HG03354 (cell line): ENCODE measurements at regions not wholly inside any gene's neighbourhood (a gene's known extent, or its start where the extent isn't known, plus 50 kb on each side); places are given as distances from the start of the nearest gene placed in this dataset.

Experiments used
- ATAC-seq: cut with Tn5 transposase; IDR thresholded peaks from one replicate; pipeline ENCODE4 v1.9.1; 2021; ENCODE audit warnings: mild to moderate bottlenecking; ENCODE audit not compliant: unreplicated experiment, poor library complexity, severe bottlenecking

DNA sequence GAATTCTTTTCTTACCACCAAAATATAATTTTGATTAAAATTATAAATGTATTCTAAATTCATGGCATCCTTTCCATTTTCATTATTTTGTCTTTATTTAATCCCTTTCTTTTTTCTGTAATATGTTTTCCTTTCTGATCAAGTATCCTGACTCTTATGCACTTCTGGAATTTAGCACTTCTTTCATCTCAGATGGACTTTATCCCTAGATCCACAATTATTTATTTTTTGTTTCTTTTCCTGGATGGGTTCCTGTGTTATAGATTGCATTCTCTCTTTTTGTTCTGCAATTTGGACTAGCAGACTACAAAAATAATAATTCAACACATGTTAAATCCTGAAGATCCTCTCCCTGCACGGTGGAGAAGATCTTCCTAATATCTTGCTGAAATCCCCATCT is 76.9 kb upstream of the CDIN1 start:
- no peak for ATAC-seq

DNA sequence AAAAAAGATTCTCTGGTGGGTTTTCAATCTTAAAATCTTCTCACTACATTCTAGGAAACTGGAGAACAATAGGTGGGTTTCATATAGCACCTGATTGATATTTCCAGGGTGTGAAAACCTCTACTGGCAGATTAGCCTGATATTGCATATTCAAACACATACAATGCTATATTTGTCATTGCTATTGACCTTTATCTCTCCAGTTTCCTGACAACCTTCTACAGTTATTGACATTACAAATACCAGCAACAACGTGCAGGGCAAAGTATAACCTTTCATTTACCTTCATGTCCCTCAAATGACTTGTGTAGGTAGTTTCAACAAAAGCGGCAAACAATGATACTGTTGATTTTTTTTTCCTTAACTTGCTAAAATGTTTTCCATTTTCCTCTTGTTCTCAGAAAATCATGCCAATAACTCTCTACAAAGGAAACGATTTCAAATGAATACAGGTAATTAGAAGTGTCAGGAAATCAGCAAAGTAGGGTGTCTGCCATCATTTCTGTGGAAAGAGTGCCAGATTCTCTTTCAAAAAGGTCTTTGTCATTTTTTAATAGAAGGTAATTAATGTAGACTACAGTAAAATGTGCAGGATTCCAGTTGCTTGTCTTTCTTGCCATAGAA is 72.6 kb upstream of the CDIN1 start:
- ATAC-seq: no peak

DNA sequence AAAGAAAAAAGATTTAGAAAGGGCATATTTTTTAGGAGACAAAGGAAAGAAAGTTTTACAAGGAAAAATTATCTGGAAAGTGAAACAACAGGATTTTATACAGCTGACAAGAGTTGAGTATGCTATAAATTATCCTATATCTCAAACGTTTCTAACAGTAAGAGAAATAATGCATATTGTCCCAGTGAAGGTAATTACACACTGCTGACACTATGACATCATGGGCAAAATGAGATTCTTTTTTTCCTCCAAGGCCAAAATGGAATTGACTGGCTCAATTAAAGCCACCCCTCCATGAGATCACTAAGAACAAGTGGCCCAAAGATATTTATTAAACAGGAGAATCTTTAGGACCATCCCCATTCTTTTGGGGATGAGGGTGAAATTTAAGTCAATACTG is 72.0 kb upstream of the CDIN1 start:
- ATAC-seq: no peak

DNA sequence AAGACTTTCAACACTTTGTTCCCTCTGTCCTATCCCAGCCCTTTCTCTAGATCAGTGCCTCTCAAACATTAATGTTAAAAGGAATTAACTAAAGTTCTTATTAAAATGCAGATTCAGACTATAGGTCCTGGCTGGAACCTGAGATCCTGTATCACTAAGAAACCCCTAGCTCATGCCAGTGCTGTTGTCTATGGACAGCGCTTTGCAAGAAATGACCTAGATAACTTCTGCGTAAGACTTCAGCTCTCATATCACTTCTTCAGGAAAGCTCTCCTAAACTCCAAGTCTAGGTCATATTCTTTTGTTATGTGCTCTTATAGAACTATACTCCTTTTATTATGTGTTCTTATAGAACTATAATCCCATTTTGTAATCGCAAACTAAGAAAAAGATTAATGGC is 67.8 kb upstream of the CDIN1 start:
- no peak for ATAC-seq

DNA sequence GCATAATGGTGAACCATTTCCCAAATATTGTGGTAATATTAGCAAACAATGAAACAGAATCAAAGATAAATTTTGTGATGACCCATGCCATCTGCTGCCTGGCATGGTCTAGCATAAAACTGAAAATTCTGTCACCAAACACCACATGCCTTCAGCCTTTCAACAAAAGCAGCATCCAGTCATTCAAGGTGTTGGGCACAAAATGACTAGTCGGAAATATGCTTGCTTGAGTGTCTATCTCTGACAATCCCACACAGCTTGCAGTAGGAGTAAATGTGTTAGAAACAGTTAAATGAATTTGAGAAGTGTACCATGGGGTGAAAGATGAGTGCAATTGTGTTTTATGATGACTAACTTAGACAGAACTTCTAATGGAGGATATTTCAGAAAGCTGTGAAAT is 61.7 kb upstream of the CDIN1 start:
- no peak for ATAC-seq

DNA sequence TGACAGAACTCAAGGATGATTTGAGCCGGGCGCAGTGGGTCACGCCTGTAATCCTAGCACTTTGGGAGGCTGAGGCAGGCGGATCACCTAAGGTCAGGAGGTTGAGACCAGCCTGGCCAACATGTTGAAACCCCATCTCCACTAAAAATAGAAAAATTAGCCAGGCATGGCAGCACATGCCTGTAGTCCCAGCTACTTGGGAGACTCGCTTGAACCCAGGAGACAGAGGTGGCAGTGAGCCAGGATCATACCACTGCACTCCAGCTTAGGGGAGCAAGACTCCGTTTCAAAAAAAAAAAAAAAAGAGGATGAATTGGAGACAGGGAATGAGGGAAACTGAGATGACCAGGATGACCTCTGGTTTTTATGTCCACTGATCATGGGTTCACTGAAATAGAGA is 60.4 kb upstream of the CDIN1 start:
- no peak for ATAC-seq

DNA sequence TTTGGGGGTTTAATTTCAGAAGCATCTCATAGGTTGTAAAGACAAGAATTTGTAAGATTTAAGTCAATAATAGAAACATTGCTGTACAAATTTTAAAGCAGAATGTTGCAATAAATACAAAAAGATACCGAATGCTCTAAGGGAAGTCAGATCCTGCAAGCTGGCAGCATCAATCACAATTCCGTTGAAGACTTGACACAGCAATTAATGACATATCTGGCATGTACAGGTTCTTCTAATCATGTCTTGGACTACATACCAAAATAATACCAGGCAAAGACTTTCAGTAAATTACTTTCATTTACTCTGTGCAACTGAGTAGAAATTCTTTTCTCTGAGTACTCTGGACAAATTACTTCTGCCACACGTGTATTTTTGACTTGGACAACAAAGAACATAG is 54.0 kb upstream of the CDIN1 start:
- ATAC-seq: no peak

DNA sequence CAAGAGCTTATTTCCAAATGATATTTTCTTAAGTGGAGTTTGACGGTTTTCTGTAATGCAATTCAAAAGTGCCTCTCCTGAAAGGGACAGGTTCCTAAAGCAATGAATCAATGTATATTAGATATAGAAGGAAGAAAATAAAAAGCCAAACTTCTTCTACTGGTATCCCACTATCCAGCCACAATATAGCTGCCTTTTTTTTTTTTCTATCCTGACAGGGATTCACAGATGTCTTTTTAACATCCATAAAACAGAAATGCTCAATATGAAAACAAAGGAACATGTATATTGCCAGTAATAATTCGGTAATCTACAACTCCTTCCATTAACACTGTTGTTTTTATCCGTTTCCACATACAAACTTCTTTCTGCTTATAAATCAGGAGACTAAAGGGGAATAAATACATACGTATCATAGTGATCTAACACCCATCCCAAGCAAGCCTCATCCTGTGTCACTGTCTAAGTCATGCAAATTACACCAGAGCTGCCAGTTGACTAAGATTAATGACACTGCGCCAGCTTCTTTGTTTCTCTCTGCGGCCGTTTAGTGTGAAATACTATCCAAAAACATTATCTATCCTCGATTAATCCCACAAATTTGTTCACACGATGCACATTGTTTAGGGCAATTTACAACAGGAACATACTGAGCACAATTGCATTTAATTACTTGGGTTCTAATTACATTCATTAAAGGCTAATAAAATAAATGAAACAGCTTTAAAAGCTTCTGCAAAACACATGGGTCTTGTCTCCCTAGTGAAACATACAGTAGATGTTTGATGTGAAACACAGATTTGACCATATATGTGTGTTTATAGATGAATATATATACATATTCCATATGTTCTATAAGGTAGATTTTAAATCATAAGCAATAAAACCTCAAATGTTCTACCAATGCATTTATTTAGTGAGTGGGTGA is 51.9 kb upstream of the CDIN1 start:
- no peak for ATAC-seq

DNA sequence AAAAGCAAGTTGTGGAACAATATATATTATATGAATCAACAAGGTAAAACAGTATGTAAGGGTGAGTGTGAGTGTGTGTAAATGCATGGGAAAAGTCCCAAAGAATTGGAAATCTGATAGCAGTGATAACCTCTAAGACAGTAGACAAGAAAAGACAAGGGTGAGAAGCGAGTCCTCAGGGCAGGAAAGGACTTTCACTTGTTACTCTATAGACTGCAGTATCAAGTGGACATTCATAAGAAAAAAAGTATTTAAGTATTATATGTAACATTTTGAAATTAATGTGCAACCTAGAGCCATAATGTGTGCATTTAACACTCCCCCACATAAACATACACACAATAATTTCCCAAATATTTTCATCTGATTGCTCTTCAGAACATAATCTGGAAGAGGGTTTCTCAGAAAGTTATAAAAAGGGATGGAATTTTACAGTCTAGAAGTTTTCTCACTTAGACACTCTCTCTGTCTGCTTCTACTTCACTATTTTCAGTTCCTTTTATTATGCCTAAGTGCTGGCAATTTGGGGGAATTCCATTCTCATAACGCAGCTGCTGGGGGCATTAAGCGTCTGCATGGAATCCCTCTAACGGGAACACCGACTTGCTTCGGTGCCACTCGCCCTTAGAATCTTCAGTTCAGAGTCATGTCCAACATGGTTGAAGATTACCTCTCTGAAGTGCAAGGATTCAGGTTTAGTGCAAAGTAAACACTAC is 50.0 kb upstream of the CDIN1 start:
- peak; percentile 67 for ATAC-seq
